OCI-LY7 (cell line): ENCODE measurements at regions not wholly inside any gene's neighbourhood (a gene's known extent, or its start where the extent isn't known, plus 50 kb on each side); places are given as distances from the start of the nearest gene placed in this dataset.
A peak's percentile ranks its signal among the peaks of the same experiment; 100 is the strongest.

Source experiments
- BruUV-seq: library from RNA; stranded (reverse); fragments of 400-500 nt; replicated peaks from 2 replicates; lab custom pipeline; 2021; lab: Mats Ljungman, UMichigan
- CTCF ChIA-PET: fragments of 300-600 bp; sonication (Branson Sonifier 250); formaldehyde crosslinking; loops from one replicate; lab custom pipeline; 2022; ENCODE audit warnings: antibody characterized with exemption; ENCODE audit not compliant: unreplicated experiment; lab: Charles Lee
- POLR2A ChIA-PET: fragments of 300-600 bp; sonication (Branson Sonifier 250); formaldehyde crosslinking; loops from one replicate; lab custom pipeline; 2022; ENCODE audit warnings: antibody characterized with exemption; lab: Charles Lee
- DNase-seq: peaks from one replicate; pipeline ENCODE4 v3.0.0-alpha.2; 2015; ENCODE audit warnings: low spot score
- H2AFZ ChIP-seq: fragments of 200-600 bp; sonication (generic), shearing (Covaris generic); 2 replicates; pipeline ENCODE4 v1.6.1; 2014; ENCODE audit warnings: mild to moderate bottlenecking, antibody characterized with exemption, low read length, moderate library complexity
- H3K27ac ChIP-seq: fragments of 200-600 bp; sonication (generic); 2 replicates; pipeline ENCODE4 v1.5.1; 2014; ENCODE audit warnings: mixed run types, low read depth, mild to moderate bottlenecking, moderate library complexity, low read length, inconsistent platforms; ENCODE audit not compliant: poor library complexity, severe bottlenecking
- H3K36me3 ChIP-seq: fragments of 200-600 bp; sonication (generic); 2 replicates; pipeline ENCODE4 v1.6.1; 2014; ENCODE audit warnings: mild to moderate bottlenecking, antibody characterized with exemption, low read length, moderate library complexity, mixed read lengths; ENCODE audit not compliant: insufficient read depth
- H3K4me1 ChIP-seq: fragments of 200-600 bp; sonication (generic); 2 replicates; pipeline ENCODE4 v1.5.1; 2014; ENCODE audit warnings: mild to moderate bottlenecking, low read length; ENCODE audit not compliant: insufficient read depth, poor library complexity, severe bottlenecking
- H3K4me2 ChIP-seq: fragments of 200-600 bp; sonication (generic); 2 replicates; pipeline ENCODE4 v1.6.1; 2014; ENCODE audit warnings: mild to moderate bottlenecking, low read length
- H3K4me3 ChIP-seq: fragments of 200-600 bp; sonication (generic); 2 replicates; pipeline ENCODE4 v1.5.1; 2014; ENCODE audit warnings: mild to moderate bottlenecking, low read depth, low read length; ENCODE audit not compliant: poor library complexity, severe bottlenecking
- H3K79me2 ChIP-seq: fragments of 200-600 bp; sonication (generic); 2 replicates; pipeline ENCODE4 v1.6.1; 2016; ENCODE audit warnings: low read depth, mild to moderate bottlenecking, low read length, moderate library complexity, mixed read lengths; ENCODE audit not compliant: insufficient read depth
- H3K9me2 ChIP-seq: fragments of 200-600 bp; sonication (generic); 2 replicates; pipeline ENCODE4 v1.6.1; 2016; ENCODE audit warnings: mild to moderate bottlenecking, low read length, mixed read lengths; ENCODE audit not compliant: insufficient read depth
- H3K9me3 ChIP-seq: fragments of 200-600 bp; sonication (generic); 2 replicates; pipeline ENCODE4 v1.6.1; 2014; ENCODE audit warnings: mild to moderate bottlenecking, mixed run types, low read length, mixed read lengths
- H4K20me1 ChIP-seq: fragments of 200-600 bp; sonication (generic); 2 replicates; pipeline ENCODE4 v1.6.1; 2014; ENCODE audit warnings: mild to moderate bottlenecking, antibody characterized with exemption, low read length, moderate library complexity, mixed read lengths; ENCODE audit not compliant: insufficient read depth
- CTCF ChIP-seq: fragments of 200-600 bp; sonication (generic); conservative IDR thresholded peaks from 2 replicates; pipeline ENCODE4 v1.5.1; 2014; ENCODE audit warnings: mild to moderate bottlenecking, antibody characterized with exemption, low read length, moderate library complexity, mixed read lengths
- EZH2phosphoT487 ChIP-seq: fragments of 200-600 bp; sonication (generic); IDR thresholded peaks from 2 replicates; pipeline ENCODE4 v1.6.1; 2018; ENCODE audit warnings: low read depth, borderline replicate concordance, mild to moderate bottlenecking, mixed run types, antibody characterized with exemption, low read length, moderate library complexity, mixed read lengths
- intact Hi-C: fragments of 100-400 bp; cut with micrococcal nuclease; formaldehyde crosslinking; loops from one replicate; pipeline ENCODE4 v1.10.0; 2022; ENCODE audit not compliant: unreplicated experiment

GRCh38 chr9:79224672-79225433 is 346.9 kb upstream of the TLE4 start:
- Histone ChIP-seq H3K27ac (no peak overlapping the region), H3K4me1 (no peaks in the 10 kb centered on the region), H2AFZ (no peak overlapping the region), H3K4me2 (no peak overlapping the region), H3K36me3 (no peaks in the 10 kb centered on the region), H4K20me1 (no peaks in the 10 kb centered on the region), H3K9me3 (no peaks in the 10 kb centered on the region), H3K4me3 (no peak overlapping the region), H3K9me2 (no peaks in the 10 kb centered on the region), H3K79me2 (no peaks in the 10 kb centered on the region)
- CTCF ChIA-PET = no interaction called here
- intact Hi-C loops = loop anchor here (10.0 kb wide), 1 partner anchor 60 kb away; no protein-coding TSS in a partner anchor
- no peak for TF ChIP-seq EZH2phosphoT487
- no peak for TF ChIP-seq CTCF
- POLR2A ChIA-PET = interaction anchor here (0.6 to 0.7 kb wide), 2 partner anchors 50 to 468 kb away, joined by 3 to 4 read pairs; no protein-coding TSS in a partner anchor
- BruUV-seq = no TSS peak
- no peak for DNase-seq

GRCh38 chr9:79233542-79233941 is 338.2 kb upstream of the TLE4 start:
- Histone ChIP-seq H3K79me2 (no peaks in the 10 kb centered on the region), H3K4me3 (no peak overlapping the region), H3K9me2 (no peaks in the 10 kb centered on the region), H3K36me3 (no peaks in the 10 kb centered on the region), H3K27ac (no peak overlapping the region), H3K9me3 (no peaks in the 10 kb centered on the region), H2AFZ (no peak overlapping the region), H4K20me1 (no peaks in the 10 kb centered on the region), H3K4me1 (no peaks in the 10 kb centered on the region), H3K4me2 (no peak overlapping the region)
- ChIA-PET CTCF (no interaction called here), POLR2A (no interaction called here)
- no peak for TF ChIP-seq EZH2phosphoT487
- TF ChIP-seq CTCF = peak; percentile 67
- DNase-seq = peak; percentile 8
- BruUV-seq = no TSS peak
- intact Hi-C loops = no loop called here

GRCh38 chr9:79236466-79236865 is 335.3 kb upstream of the TLE4 start:
- H3K36me3 ChIP-seq = no peaks in the 10 kb centered on the region
- BruUV-seq = no TSS peak
- intact Hi-C loops = no loop called here
- H3K9me2 ChIP-seq = no peaks in the 10 kb centered on the region
- no peak for DNase-seq
- no peak overlapping the region for H3K4me3 ChIP-seq
- H4K20me1 ChIP-seq = no peaks in the 10 kb centered on the region
- no peak overlapping the region for H3K27ac ChIP-seq
- TF ChIP-seq EZH2phosphoT487 (no peak), CTCF (no peak)
- H3K9me3 ChIP-seq = no peaks in the 10 kb centered on the region
- H2AFZ ChIP-seq = no peak overlapping the region
- POLR2A ChIA-PET = interaction anchor here (0.7 kb wide), 1 partner anchor 306 kb away, joined by 4 read pairs; no protein-coding TSS in a partner anchor
- H3K4me2 ChIP-seq = no peak overlapping the region
- CTCF ChIA-PET = no interaction called here
- H3K4me1 ChIP-seq = no peaks in the 10 kb centered on the region
- no peaks in the 10 kb centered on the region for H3K79me2 ChIP-seq
